H9 (cell line): ENCODE measurements at regions not wholly inside any gene's neighbourhood (a gene's known extent, or its start where the extent isn't known, plus 50 kb on each side); places are given as distances from the start of the nearest gene placed in this dataset.

Experiments used
- DNase-seq: peaks from one replicate; pipeline ENCODE4 v3.0.0-alpha.2; 2017
- H2AFZ ChIP-seq: one replicate; pipeline ENCODE4 v1.6.1; 2013; ENCODE audit warnings: mild to moderate bottlenecking, low read length, control low read depth, moderate library complexity
- H2AK5ac ChIP-seq: 2 replicates; pipeline ENCODE4 v1.6.1; 2013; ENCODE audit warnings: low read length, control low read depth, mixed read lengths; ENCODE audit not compliant: insufficient read length
- H2BK120ac ChIP-seq: one replicate; pipeline ENCODE4 v1.6.1; 2013; ENCODE audit warnings: low read depth, mild to moderate bottlenecking, low read length, control low read depth, inconsistent platforms; ENCODE audit not compliant: poor library complexity, severe bottlenecking
- H2BK12ac ChIP-seq: 2 replicates; pipeline ENCODE4 v1.6.1; 2013; ENCODE audit warnings: low read length, control low read depth, mixed read lengths, low read depth; ENCODE audit not compliant: insufficient read length
- H2BK15ac ChIP-seq: 2 replicates; pipeline ENCODE4 v1.6.1; 2013; ENCODE audit warnings: low read depth, low read length, control low read depth
- H2BK20ac ChIP-seq: one replicate; pipeline ENCODE4 v1.6.1; 2013; ENCODE audit warnings: low read depth, mild to moderate bottlenecking, low read length, control low read depth, inconsistent platforms; ENCODE audit not compliant: poor library complexity, severe bottlenecking
- H2BK5ac ChIP-seq: 2 replicates; pipeline ENCODE4 v1.6.1; 2013; ENCODE audit warnings: low read length, control low read depth, mixed read lengths; ENCODE audit not compliant: insufficient read length
- H3K14ac ChIP-seq: 2 replicates; pipeline ENCODE4 v1.6.1; 2013; ENCODE audit warnings: low read length, control low read depth; ENCODE audit not compliant: insufficient read depth
- H3K18ac ChIP-seq: 2 replicates; pipeline ENCODE4 v1.6.1; 2013; ENCODE audit warnings: low read depth, mild to moderate bottlenecking, mixed read lengths, low read length, control low read depth; ENCODE audit not compliant: insufficient read length
- H3K23ac ChIP-seq: 2 replicates; pipeline ENCODE4 v1.6.1; 2013; ENCODE audit warnings: low read length, control low read depth, mixed read lengths, low read depth; ENCODE audit not compliant: insufficient read length
- H3K23me2 ChIP-seq: 2 replicates; pipeline ENCODE4 v1.6.1; 2013; ENCODE audit warnings: low read depth, mild to moderate bottlenecking, mixed read lengths, low read length, control low read depth; ENCODE audit not compliant: insufficient read length, poor library complexity, severe bottlenecking
- H3K27ac ChIP-seq: 2 replicates; pipeline ENCODE4 v1.5.1; 2013; ENCODE audit warnings: low read length, control low read depth, mixed read lengths, low read depth; ENCODE audit not compliant: insufficient read length
- H3K27me3 ChIP-seq: 2 replicates; pipeline ENCODE4 v1.6.1; 2013; ENCODE audit warnings: low read length, control low read depth, inconsistent platforms; ENCODE audit not compliant: insufficient read depth
- H3K4ac ChIP-seq: 2 replicates; pipeline ENCODE4 v1.6.1; 2013; ENCODE audit warnings: low read depth, mild to moderate bottlenecking, control low read depth, inconsistent platforms, low read length, moderate library complexity
- H3K4me1 ChIP-seq: 2 replicates; pipeline ENCODE4 v1.6.1; 2013; ENCODE audit warnings: low read length, control low read depth, inconsistent platforms; ENCODE audit not compliant: insufficient read depth
- H3K4me2 ChIP-seq: 2 replicates; pipeline ENCODE4 v1.6.1; 2013; ENCODE audit warnings: low read length, control low read depth, mixed read lengths; ENCODE audit not compliant: insufficient read length, insufficient read depth
- H3K56ac ChIP-seq: 2 replicates; pipeline ENCODE4 v1.6.1; 2013; ENCODE audit warnings: low read depth, mild to moderate bottlenecking, mixed read lengths, low read length, control low read depth; ENCODE audit not compliant: insufficient read length
- H3K79me1 ChIP-seq: 2 replicates; pipeline ENCODE4 v1.6.1; 2013; ENCODE audit warnings: low read depth, mild to moderate bottlenecking, moderate library complexity, low read length, control low read depth, inconsistent platforms; ENCODE audit not compliant: insufficient read depth, poor library complexity, severe bottlenecking
- H3K79me2 ChIP-seq: 2 replicates; pipeline ENCODE4 v1.6.1; 2013; ENCODE audit warnings: low read length, control low read depth, inconsistent platforms; ENCODE audit not compliant: insufficient read depth
- H3K9ac ChIP-seq: 2 replicates; pipeline ENCODE4 v1.6.1; 2013; ENCODE audit warnings: low read length, control low read depth, mixed read lengths; ENCODE audit not compliant: insufficient read length; ENCODE audit errors: extremely low read depth
- H3K9me3 ChIP-seq: one replicate; pipeline ENCODE4 v1.6.1; 2013; ENCODE audit warnings: low read depth, low read length, inconsistent platforms; ENCODE audit not compliant: control insufficient read depth
- H3T11ph ChIP-seq: one replicate; pipeline ENCODE4 v1.6.1; 2013; ENCODE audit warnings: mild to moderate bottlenecking, low read length, control low read depth, inconsistent platforms
- H4K20me1 ChIP-seq: one replicate; pipeline ENCODE4 v1.6.1; 2013; ENCODE audit not compliant: control insufficient read depth, insufficient read length, insufficient read depth
- H4K5ac ChIP-seq: 2 replicates; pipeline ENCODE4 v1.6.1; 2013; ENCODE audit warnings: low read depth, mild to moderate bottlenecking, mixed read lengths, low read length, control low read depth; ENCODE audit not compliant: insufficient read length
- H4K8ac ChIP-seq: replicated peaks from 2 replicates; pipeline ENCODE4 v1.6.1; 2013; ENCODE audit warnings: low read length, control low read depth, mixed read lengths, low read depth; ENCODE audit not compliant: insufficient read length
- H4K91ac ChIP-seq: 2 replicates; pipeline ENCODE4 v1.6.1; 2013; ENCODE audit warnings: low read depth, mild to moderate bottlenecking, moderate library complexity, mixed read lengths, low read length, control low read depth; ENCODE audit not compliant: insufficient read length
- H3K27ac Mint-ChIP-seq, 3 experiments: 2 replicates in 2 of 3; 3 replicates in 1 of 3; pipeline ENCODE4 v1.8.0; 2020 to 2021; ENCODE audit warnings: mixed read lengths in 3 of 3, mild to moderate bottlenecking in 1 of 3, moderate library complexity in 1 of 3
- H3K27me3 Mint-ChIP-seq: 2 replicates; pipeline ENCODE4 v1.8.0; 2021; ENCODE audit warnings: low read depth, mild to moderate bottlenecking, moderate library complexity, mixed read lengths
- H3K36me3 Mint-ChIP-seq, 3 experiments: 2 replicates in 2 of 3; 3 replicates in 1 of 3; pipeline ENCODE4 v1.8.0; 2020 to 2021; ENCODE audit warnings: low read depth in 3 of 3, mixed read lengths in 3 of 3; ENCODE audit not compliant: insufficient read depth in 1 of 3
- H3K4me1 Mint-ChIP-seq, 2 experiments: 2 replicates each; pipeline ENCODE4 v1.8.0; 2020; ENCODE audit warnings: mixed read lengths in 2 of 2
- H3K4me3 Mint-ChIP-seq, 2 experiments: 2 replicates in 1 of 2; 3 replicates in 1 of 2; pipeline ENCODE4 v1.8.0; 2020 to 2021; ENCODE audit warnings: mild to moderate bottlenecking in 2 of 2, mixed read lengths in 2 of 2, moderate library complexity in 1 of 2
- H3K9me3 Mint-ChIP-seq, 2 experiments: 2 replicates in 1 of 2; 3 replicates in 1 of 2; pipeline ENCODE4 v1.8.0; 2020; ENCODE audit warnings: mild to moderate bottlenecking in 2 of 2, mixed read lengths in 2 of 2, moderate library complexity in 1 of 2
- WGBS: extraction: QIAGEN DNeasy Blood & Tissue Kit; methylation state at CpG from one replicate; pipeline ENCODE4 v1.1.7; 2013; ENCODE audit warnings: missing lambda C conversion rate, low lambda C conversion rate, mixed read lengths; ENCODE audit not compliant: insufficient read length; ENCODE audit errors: extremely low coverage; 5-methylcytosine and 5-hydroxymethylcytosine counted together
- TF ChIP-seq, protein P1 (sequence below): fragments of 200-600 bp; sonication (generic); conservative IDR thresholded peaks from 3 replicates; pipeline ENCODE4 v1.8.0; 2021; ENCODE audit warnings: antibody characterized with exemption, mild to moderate bottlenecking

DNA sequence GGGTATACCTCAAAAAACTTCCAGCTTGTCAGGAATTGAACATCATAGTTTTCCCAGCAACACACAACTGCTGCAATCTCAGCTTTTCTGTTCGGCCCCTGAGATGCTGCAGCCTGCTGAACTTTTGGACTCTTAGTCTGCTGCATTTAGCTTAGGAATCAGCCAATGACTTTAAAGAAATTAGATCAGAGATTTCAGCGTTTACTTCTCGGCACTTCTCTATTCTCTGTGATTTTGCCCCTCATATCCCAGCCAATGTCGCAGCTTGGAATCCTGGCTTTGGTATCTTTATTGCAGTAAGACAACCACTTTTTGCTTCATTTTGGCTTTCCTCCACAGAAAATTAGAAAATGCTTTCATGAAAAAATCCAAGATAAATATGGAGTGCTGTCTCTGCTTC, 86.3 kb upstream of the MCTP2 start:
- H3K9me3 ChIP-seq, result no peaks in the 10 kb centered on the region
- Mint-ChIP-seq H3K4me3 (no peak overlapping the region), H3K9me3 (peaks cover 11 to 15% of the 10 kb centered on the region in 2 experiments; a peak in 4 of 5 replicates), H3K4me1 (no peaks in the 10 kb centered on the region), H3K27me3 (no peaks in the 10 kb centered on the region; the same call in 1 of the 2 replicates), H3K36me3 (peaks cover 0 to 7% (median 0%) of the 10 kb centered on the region in 3 experiments; a peak in 3 of 7 replicates), H3K27ac (no peak overlapping the region)
- H3K4me2 ChIP-seq, result no peak overlapping the region
- H3K79me1 ChIP-seq, result no peaks in the 10 kb centered on the region
- no peak overlapping the region for H3T11ph ChIP-seq
- H3K14ac ChIP-seq, result no peak overlapping the region
- no peak overlapping the region for H2BK15ac ChIP-seq
- no peak overlapping the region for H2BK20ac ChIP-seq
- TF ChIP-seq, protein P1, sequence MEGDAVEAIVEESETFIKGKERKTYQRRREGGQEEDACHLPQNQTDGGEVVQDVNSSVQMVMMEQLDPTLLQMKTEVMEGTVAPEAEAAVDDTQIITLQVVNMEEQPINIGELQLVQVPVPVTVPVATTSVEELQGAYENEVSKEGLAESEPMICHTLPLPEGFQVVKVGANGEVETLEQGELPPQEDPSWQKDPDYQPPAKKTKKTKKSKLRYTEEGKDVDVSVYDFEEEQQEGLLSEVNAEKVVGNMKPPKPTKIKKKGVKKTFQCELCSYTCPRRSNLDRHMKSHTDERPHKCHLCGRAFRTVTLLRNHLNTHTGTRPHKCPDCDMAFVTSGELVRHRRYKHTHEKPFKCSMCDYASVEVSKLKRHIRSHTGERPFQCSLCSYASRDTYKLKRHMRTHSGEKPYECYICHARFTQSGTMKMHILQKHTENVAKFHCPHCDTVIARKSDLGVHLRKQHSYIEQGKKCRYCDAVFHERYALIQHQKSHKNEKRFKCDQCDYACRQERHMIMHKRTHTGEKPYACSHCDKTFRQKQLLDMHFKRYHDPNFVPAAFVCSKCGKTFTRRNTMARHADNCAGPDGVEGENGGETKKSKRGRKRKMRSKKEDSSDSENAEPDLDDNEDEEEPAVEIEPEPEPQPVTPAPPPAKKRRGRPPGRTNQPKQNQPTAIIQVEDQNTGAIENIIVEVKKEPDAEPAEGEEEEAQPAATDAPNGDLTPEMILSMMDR, result no peak
- H3K23ac ChIP-seq, result no peak overlapping the region
- no peak for DNase-seq
- H3K23me2 ChIP-seq, result no peaks in the 10 kb centered on the region
- no peak overlapping the region for H2BK5ac ChIP-seq
- H3K56ac ChIP-seq, result no peak overlapping the region
- no CpG with 5 or more reads among the region's 4 CpGs for WGBS
- H3K9ac ChIP-seq, result no peak overlapping the region
- H4K5ac ChIP-seq, result no peak overlapping the region
- H3K4ac ChIP-seq, result no peak overlapping the region
- H2BK120ac ChIP-seq, result no peak overlapping the region
- no peak overlapping the region for H4K91ac ChIP-seq
- no peak overlapping the region for H2AK5ac ChIP-seq
- no peak overlapping the region for H3K18ac ChIP-seq
- no peak overlapping the region for H2BK12ac ChIP-seq
- H3K79me2 ChIP-seq, result no peaks in the 10 kb centered on the region
- no peaks in the 10 kb centered on the region for H3K27me3 ChIP-seq
- H3K4me1 ChIP-seq, result no peaks in the 10 kb centered on the region
- no peaks in the 10 kb centered on the region for H4K20me1 ChIP-seq
- no peak overlapping the region for H2AFZ ChIP-seq
- H4K8ac ChIP-seq, result no peak overlapping the region
- no peak overlapping the region for H3K27ac ChIP-seq
